AG09319 (cell line): ENCODE measurements at regions not wholly inside any gene's neighbourhood (a gene's known extent, or its start where the extent isn't known, plus 50 kb on each side); places are given as distances from the start of the nearest gene placed in this dataset.
"Not testable (repeated sequence)": the region's sequence is repeated elsewhere in the genome, so short reads cannot be mapped to it uniquely, and the experiment has no call there.

Experiments used
- DNase-seq: peaks from one replicate; pipeline ENCODE4 v3.0.0-alpha.2; 2010; ENCODE audit warnings: low read depth; ENCODE audit errors: extremely low read depth
- CTCF ChIP-seq: IDR thresholded peaks from 2 replicates; pipeline ENCODE4 v1.5.1; 2011; ENCODE audit warnings: low read depth, mild to moderate bottlenecking, inconsistent platforms, low read length, moderate library complexity

GRCh38 chr3:39558775-39559306 is 91.4 kb downstream of the MOBP start:
- TF ChIP-seq CTCF: no peak
- DNase-seq: no peak

- no peak for DNase-seq
- TF ChIP-seq CTCF: no peak
Observed at GRCh38 chr3:39559543-39559942, 92.1 kb downstream of the MOBP start.

- TF ChIP-seq CTCF: no peak
- no peak for DNase-seq
Observed at GRCh38 chr3:39568508-39568907, 101.0 kb downstream of the MOBP start.

- DNase-seq: no peak
- TF ChIP-seq CTCF: no peak
Observed at GRCh38 chr3:39569095-39569494, 101.6 kb downstream of the MOBP start.

- TF ChIP-seq CTCF: no peak
- DNase-seq: no peak
Observed at GRCh38 chr3:39573392-39573791, 105.9 kb downstream of the MOBP start.

- DNase-seq: no peak
- TF ChIP-seq CTCF: no peak
Observed at GRCh38 chr3:39577541-39577940, 110.1 kb downstream of the MOBP start.

- DNase-seq: not testable (repeated sequence)
Observed at GRCh38 chr3:39586215-39586614, 118.7 kb downstream of the MOBP start.

GRCh38 chr3:39587113-39587512 is 119.6 kb downstream of the MOBP start:
- DNase-seq: no peak
- TF ChIP-seq CTCF: no peak
